ENCODE measurements at regions not wholly inside any gene's neighbourhood (a gene's known extent, or its start where the extent isn't known, plus 50 kb on each side); places are given as distances from the start of the nearest gene placed in this dataset.

GRCh38 chr4:144592264-144592663 lies 53.7 kb upstream of the HHIP start:
- no peak for DNase-seq (ENCODE audit: low read depth)
- no peak for TF ChIP-seq CTCF (IDR thresholded peaks at IDR 0.05; ENCODE audit: insufficient read depth, low read depth, low read length)
- Histone ChIP-seq H3K27me3 (ENCODE audit: control insufficient read depth, insufficient read depth, low read length) (no peaks in the 10 kb centered on the region), H3K4me3 (ENCODE audit: low read depth, low read length) (no peak overlapping the region), H3K36me3 (ENCODE audit: control insufficient read depth, insufficient read depth, low read length) (no peaks in the 10 kb centered on the region)
- ChIA-PET CTCF (no interaction called here), POLR2A (no interaction called here)

- no peaks in the 10 kb centered on the region for H3K27me3 ChIP-seq (ENCODE audit: control insufficient read depth, insufficient read depth, low read length)
- TF ChIP-seq CTCF (IDR thresholded peaks at IDR 0.05; ENCODE audit: insufficient read depth, low read depth, low read length) = no peak
- CTCF ChIA-PET = interaction anchor here (1.9 kb wide), 1 partner anchor 10 kb away, joined by 4 read pairs; no protein-coding TSS in a partner anchor
- H3K36me3 ChIP-seq (ENCODE audit: control insufficient read depth, insufficient read depth, low read length) = no peaks in the 10 kb centered on the region
- POLR2A ChIA-PET = no interaction called here
- no peak overlapping the region for H3K4me3 ChIP-seq (ENCODE audit: low read depth, low read length)
- DNase-seq (ENCODE audit: low read depth) = no peak
Observed at GRCh38 chr4:144594471-144594986, 51.4 kb upstream of the HHIP start.

- no peak for DNase-seq (ENCODE audit: low read depth)
- no peak for TF ChIP-seq CTCF (IDR thresholded peaks at IDR 0.05; ENCODE audit: insufficient read depth, low read depth, low read length)
- Histone ChIP-seq H3K36me3 (ENCODE audit: control insufficient read depth, insufficient read depth, low read length) (no peaks in the 10 kb centered on the region), H3K4me3 (ENCODE audit: low read depth, low read length) (no peak overlapping the region), H3K27me3 (ENCODE audit: control insufficient read depth, insufficient read depth, low read length) (no peaks in the 10 kb centered on the region)
- POLR2A ChIA-PET = no interaction called here
- CTCF ChIA-PET = interaction anchor here (1.1 to 1.9 kb wide), 3 partner anchors 8 to 11 kb away, joined by 3 to 4 read pairs (median 4); no protein-coding TSS in a partner anchor
Observed at GRCh38 chr4:144595681-144596080, 50.3 kb upstream of the HHIP start.
